OCI-LY7 (cell line): ENCODE measurements at regions not wholly inside any gene's neighbourhood (a gene's known extent, or its start where the extent isn't known, plus 50 kb on each side); places are given as distances from the start of the nearest gene placed in this dataset.
"Not testable (repeated sequence)": the region's sequence is repeated elsewhere in the genome, so short reads cannot be mapped to it uniquely, and the experiment has no call there.

Experiments
- BruUV-seq: library from RNA; stranded (reverse); fragments of 400-500 nt; replicated peaks from 2 replicates; lab custom pipeline; 2021; lab: Mats Ljungman, UMichigan
- CTCF ChIA-PET: fragments of 300-600 bp; sonication (Branson Sonifier 250); formaldehyde crosslinking; loops from one replicate; lab custom pipeline; 2022; ENCODE audit warnings: antibody characterized with exemption; ENCODE audit not compliant: unreplicated experiment; lab: Charles Lee
- POLR2A ChIA-PET: fragments of 300-600 bp; sonication (Branson Sonifier 250); formaldehyde crosslinking; loops from one replicate; lab custom pipeline; 2022; ENCODE audit warnings: antibody characterized with exemption; lab: Charles Lee
- DNase-seq: peaks from one replicate; pipeline ENCODE4 v3.0.0-alpha.2; 2015; ENCODE audit warnings: low spot score
- H2AFZ ChIP-seq: fragments of 200-600 bp; sonication (generic), shearing (Covaris generic); 2 replicates; pipeline ENCODE4 v1.6.1; 2014; ENCODE audit warnings: mild to moderate bottlenecking, antibody characterized with exemption, low read length, moderate library complexity
- H3K27ac ChIP-seq: fragments of 200-600 bp; sonication (generic); 2 replicates; pipeline ENCODE4 v1.5.1; 2014; ENCODE audit warnings: mixed run types, low read depth, mild to moderate bottlenecking, moderate library complexity, low read length, inconsistent platforms; ENCODE audit not compliant: poor library complexity, severe bottlenecking
- H3K36me3 ChIP-seq: fragments of 200-600 bp; sonication (generic); 2 replicates; pipeline ENCODE4 v1.6.1; 2014; ENCODE audit warnings: mild to moderate bottlenecking, antibody characterized with exemption, low read length, moderate library complexity, mixed read lengths; ENCODE audit not compliant: insufficient read depth
- H3K4me1 ChIP-seq: fragments of 200-600 bp; sonication (generic); 2 replicates; pipeline ENCODE4 v1.5.1; 2014; ENCODE audit warnings: mild to moderate bottlenecking, low read length; ENCODE audit not compliant: insufficient read depth, poor library complexity, severe bottlenecking
- H3K4me2 ChIP-seq: fragments of 200-600 bp; sonication (generic); 2 replicates; pipeline ENCODE4 v1.6.1; 2014; ENCODE audit warnings: mild to moderate bottlenecking, low read length
- H3K4me3 ChIP-seq: fragments of 200-600 bp; sonication (generic); 2 replicates; pipeline ENCODE4 v1.5.1; 2014; ENCODE audit warnings: mild to moderate bottlenecking, low read depth, low read length; ENCODE audit not compliant: poor library complexity, severe bottlenecking
- H3K79me2 ChIP-seq: fragments of 200-600 bp; sonication (generic); 2 replicates; pipeline ENCODE4 v1.6.1; 2016; ENCODE audit warnings: low read depth, mild to moderate bottlenecking, low read length, moderate library complexity, mixed read lengths; ENCODE audit not compliant: insufficient read depth
- H3K9me2 ChIP-seq: fragments of 200-600 bp; sonication (generic); 2 replicates; pipeline ENCODE4 v1.6.1; 2016; ENCODE audit warnings: mild to moderate bottlenecking, low read length, mixed read lengths; ENCODE audit not compliant: insufficient read depth
- H3K9me3 ChIP-seq: fragments of 200-600 bp; sonication (generic); 2 replicates; pipeline ENCODE4 v1.6.1; 2014; ENCODE audit warnings: mild to moderate bottlenecking, mixed run types, low read length, mixed read lengths
- H4K20me1 ChIP-seq: fragments of 200-600 bp; sonication (generic); 2 replicates; pipeline ENCODE4 v1.6.1; 2014; ENCODE audit warnings: mild to moderate bottlenecking, antibody characterized with exemption, low read length, moderate library complexity, mixed read lengths; ENCODE audit not compliant: insufficient read depth
- EZH2phosphoT487 ChIP-seq: fragments of 200-600 bp; sonication (generic); IDR thresholded peaks from 2 replicates; pipeline ENCODE4 v1.6.1; 2018; ENCODE audit warnings: low read depth, borderline replicate concordance, mild to moderate bottlenecking, mixed run types, antibody characterized with exemption, low read length, moderate library complexity, mixed read lengths
- intact Hi-C: fragments of 100-400 bp; cut with micrococcal nuclease; formaldehyde crosslinking; loops from one replicate; pipeline ENCODE4 v1.10.0; 2022; ENCODE audit not compliant: unreplicated experiment
- TF ChIP-seq, protein P1 (sequence below): fragments of 200-600 bp; sonication (generic); conservative IDR thresholded peaks from 2 replicates; pipeline ENCODE4 v1.5.1; 2014; ENCODE audit warnings: mild to moderate bottlenecking, antibody characterized with exemption, low read length, moderate library complexity, mixed read lengths

- no TSS peak for BruUV-seq
- ChIA-PET CTCF (no interaction called here), POLR2A (interaction anchor here (0.5 kb wide), 1 partner anchor 249 kb away, joined by 3 read pairs; no protein-coding TSS in a partner anchor)
- Histone ChIP-seq H3K9me3 (no peaks in the 10 kb centered on the region), H3K79me2 (no peaks in the 10 kb centered on the region), H3K4me1 (no peaks in the 10 kb centered on the region), H2AFZ (no peak overlapping the region), H3K9me2 (no peaks in the 10 kb centered on the region), H3K4me3 (no peak overlapping the region), H3K36me3 (no peaks in the 10 kb centered on the region), H3K4me2 (no peak overlapping the region), H4K20me1 (no peaks in the 10 kb centered on the region), H3K27ac (no peak overlapping the region)
- DNase-seq = no peak
- intact Hi-C loops = no loop called here
- TF ChIP-seq EZH2phosphoT487 = no peak
- TF ChIP-seq, protein P1, sequence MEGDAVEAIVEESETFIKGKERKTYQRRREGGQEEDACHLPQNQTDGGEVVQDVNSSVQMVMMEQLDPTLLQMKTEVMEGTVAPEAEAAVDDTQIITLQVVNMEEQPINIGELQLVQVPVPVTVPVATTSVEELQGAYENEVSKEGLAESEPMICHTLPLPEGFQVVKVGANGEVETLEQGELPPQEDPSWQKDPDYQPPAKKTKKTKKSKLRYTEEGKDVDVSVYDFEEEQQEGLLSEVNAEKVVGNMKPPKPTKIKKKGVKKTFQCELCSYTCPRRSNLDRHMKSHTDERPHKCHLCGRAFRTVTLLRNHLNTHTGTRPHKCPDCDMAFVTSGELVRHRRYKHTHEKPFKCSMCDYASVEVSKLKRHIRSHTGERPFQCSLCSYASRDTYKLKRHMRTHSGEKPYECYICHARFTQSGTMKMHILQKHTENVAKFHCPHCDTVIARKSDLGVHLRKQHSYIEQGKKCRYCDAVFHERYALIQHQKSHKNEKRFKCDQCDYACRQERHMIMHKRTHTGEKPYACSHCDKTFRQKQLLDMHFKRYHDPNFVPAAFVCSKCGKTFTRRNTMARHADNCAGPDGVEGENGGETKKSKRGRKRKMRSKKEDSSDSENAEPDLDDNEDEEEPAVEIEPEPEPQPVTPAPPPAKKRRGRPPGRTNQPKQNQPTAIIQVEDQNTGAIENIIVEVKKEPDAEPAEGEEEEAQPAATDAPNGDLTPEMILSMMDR = no peak
Measured at GRCh38 chr3:87541723-87542122, 265.3 kb upstream of the POU1F1 start.

DNA sequence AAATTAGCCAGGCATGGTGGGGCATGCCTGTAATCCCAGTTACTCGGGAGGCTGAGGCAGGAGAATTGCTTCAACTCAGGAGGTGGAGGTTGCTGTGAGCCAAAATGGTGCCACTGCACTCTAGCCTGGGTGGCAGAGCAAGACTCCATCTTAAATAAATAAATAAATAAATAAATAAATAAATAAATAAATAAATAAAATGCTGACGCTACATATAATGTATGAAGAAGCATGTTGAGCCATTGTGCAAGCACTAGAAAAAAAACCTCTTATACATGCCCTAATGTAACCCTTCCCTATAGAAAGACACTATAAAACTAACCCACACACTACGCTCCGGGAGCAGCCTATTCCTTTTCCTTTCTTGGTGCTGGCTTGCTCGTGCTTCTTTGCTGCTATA, 262.3 kb upstream of the POU1F1 start:
- BruUV-seq, H3K4me3 ChIP-seq, H2AFZ ChIP-seq, DNase-seq, H3K27ac ChIP-seq, H4K20me1 ChIP-seq, H3K4me1 ChIP-seq, CTCF ChIA-PET, H3K36me3 ChIP-seq, H3K9me2 ChIP-seq, H3K9me3 ChIP-seq, H3K79me2 ChIP-seq, H3K4me2 ChIP-seq, intact Hi-C loops: not testable (repeated sequence)
- POLR2A ChIA-PET = interaction anchor here (0.6 kb wide), 1 partner anchor 183 kb away, joined by 3 read pairs; no protein-coding TSS in a partner anchor

DNA sequence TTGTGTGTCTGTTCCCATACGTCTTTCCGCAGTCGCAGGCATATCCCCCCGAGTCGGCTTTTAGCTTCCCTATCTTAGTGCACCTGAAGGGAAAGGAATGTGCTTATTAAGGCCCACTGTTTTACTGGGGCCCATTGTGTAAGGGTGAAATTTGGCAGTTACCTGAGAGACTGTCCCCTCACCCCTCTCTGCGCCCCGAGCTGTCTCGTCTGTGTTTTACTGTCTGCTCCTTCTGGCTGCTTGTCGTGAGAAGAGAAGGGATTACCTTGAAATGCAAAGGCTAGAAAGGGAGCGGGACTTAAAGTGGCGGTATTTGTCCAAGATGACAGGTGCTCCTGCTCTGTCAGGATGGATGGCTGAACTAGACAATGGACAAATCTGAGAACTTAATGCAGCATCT, 233.0 kb upstream of the POU1F1 start:
- TF ChIP-seq, protein P1 = no peak
- no peak for DNase-seq
- H3K36me3 ChIP-seq = no peaks in the 10 kb centered on the region
- ChIA-PET CTCF (no interaction called here), POLR2A (no interaction called here)
- H2AFZ ChIP-seq = no peak overlapping the region
- H4K20me1 ChIP-seq = no peaks in the 10 kb centered on the region
- no peaks in the 10 kb centered on the region for H3K4me1 ChIP-seq
- H3K4me2 ChIP-seq = no peak overlapping the region
- intact Hi-C loops = loop anchor here (10.0 kb wide), 1 partner anchor 215 kb away; no protein-coding TSS in a partner anchor
- H3K9me3 ChIP-seq = no peaks in the 10 kb centered on the region
- no peaks in the 10 kb centered on the region for H3K79me2 ChIP-seq
- H3K4me3 ChIP-seq = no peak overlapping the region
- no peaks in the 10 kb centered on the region for H3K9me2 ChIP-seq
- BruUV-seq = no TSS peak
- H3K27ac ChIP-seq = no peak overlapping the region
